Adrenal gland (tissue), 9 donors: ENCODE measurements at regions not wholly inside any gene's neighbourhood (a gene's known extent, or its start where the extent isn't known, plus 50 kb on each side); places are given as distances from the start of the nearest gene placed in this dataset.

Experiments
- DNase-seq, 7 donors: peaks; one replicate each; pipeline ENCODE4 v3.0.0-alpha.2; 2019 to 2020
- H3K27ac ChIP-seq, 5 donors: fragments of 200-600 bp; sonication (generic) in 4 of 5; 1 replicate in 3 of 5; 2 replicates in 2 of 5; pipeline versions ENCODE4 v1.5.1 to v1.8.0; 2016 to 2020; ENCODE audit warnings: mild to moderate bottlenecking in 1 of 5
- H3K27me3 ChIP-seq: fragments of 200-600 bp; 2 replicates; pipeline ENCODE4 v1.8.0; 2021
- H3K36me3 ChIP-seq, 2 donors: fragments of 200-600 bp; replicated peaks in 1 of 2; 1 replicate in 1 of 2; 2 replicates in 1 of 2; pipeline versions ENCODE4 v1.5.1 to v1.8.0; 2018 to 2022
- H3K4me1 ChIP-seq, 2 donors: fragments of 200-600 bp; replicated peaks in 1 of 2; 1 replicate in 1 of 2; 2 replicates in 1 of 2; pipeline versions ENCODE4 v1.5.1 to v1.8.0; 2018 to 2021
- H3K4me3 ChIP-seq, 4 donors: fragments of 200-600 bp; sonication (generic) in 3 of 4; one replicate each; pipeline ENCODE4 v1.5.1; 2016 to 2018
- H3K9me3 ChIP-seq, 3 donors: fragments of 200-600 bp; sonication (generic) in 1 of 3; replicated peaks in 1 of 3; 1 replicate in 2 of 3; 2 replicates in 1 of 3; pipeline versions ENCODE4 v1.5.1 to v1.8.0; 2016 to 2021
- CTCF ChIP-seq, 6 experiments: fragments of 450-650 bp in 4 of 6; fragments of 200-600 bp in 2 of 6; sonication (generic) in 1 of 6; IDR thresholded peaks; 1 replicate in 5 of 6; 2 replicates in 1 of 6; pipeline versions ENCODE4 v1.5.1 to v1.8.0; 2016 to 2021; ENCODE audit warnings: antibody characterized with exemption in 6 of 6, mild to moderate bottlenecking in 2 of 6, moderate library complexity in 1 of 6
- POLR2A ChIP-seq, 2 donors: fragments of 450-650 bp; IDR thresholded peaks; one replicate each; pipeline ENCODE4 v1.6.1; 2017; ENCODE audit warnings: antibody characterized with exemption in 2 of 2, mild to moderate bottlenecking in 2 of 2, moderate library complexity in 1 of 2
- WGBS, 4 donors: extraction: QIAGEN DNeasy Blood & Tissue Kit in 2 of 4; methylation state at CpG; one replicate each; pipeline versions ENCODE4 v1.1.5 to v1.1.7; 2013 to 2017; 5-methylcytosine and 5-hydroxymethylcytosine counted together
- intact Hi-C, 2 donors: fragments of 100-400 bp; cut with DNase I; formaldehyde crosslinking; loops; one replicate each; pipeline versions ENCODE4 v1.14.1 to v1.15.0; 2022 to 2023
- donor health status: healthy with polysubstance abuse.
- donor health status: Bipolar disorder and iron deficiency.
- donor health status: DM: yes; HTN: yes; CAD: no.
- donor health status: DM: no; HTN: no; CAD: no.
- donor health status: DM: no; HTN: no; CAD: no.

- H3K4me1 ChIP-seq = no peaks in the 10 kb centered on the region
- no peak overlapping the region for H3K4me3 ChIP-seq
- WGBS, 4 donors = 85 to 88% (median 87%) methylated on average over 7 of the region's 7 CpGs
- DNase-seq = no peak
- no peaks in the 10 kb centered on the region for H3K27me3 ChIP-seq
- no peak overlapping the region for H3K27ac ChIP-seq
- H3K9me3 ChIP-seq = no peaks in the 10 kb centered on the region
- H3K36me3 ChIP-seq = no peaks in the 10 kb centered on the region
- no peak for TF ChIP-seq CTCF (IDR thresholded peaks at IDR 0.05)
- TF ChIP-seq POLR2A (IDR thresholded peaks at IDR 0.05) = no peak
- intact Hi-C loops = no loop called here
Observed at GRCh38 chr11:43217849-43218248, 93.9 kb upstream of the API5 start.

GRCh38 chr11:43222215-43222614 is 89.6 kb upstream of the API5 start:
- H3K4me1 ChIP-seq = no peaks in the 10 kb centered on the region
- intact Hi-C loops = no loop called here
- H3K27me3 ChIP-seq = no peaks in the 10 kb centered on the region
- DNase-seq = no peak
- no peak overlapping the region for H3K4me3 ChIP-seq
- no peak overlapping the region for H3K27ac ChIP-seq
- TF ChIP-seq CTCF (IDR thresholded peaks at IDR 0.05) (no peak), POLR2A (IDR thresholded peaks at IDR 0.05) (no peak)
- no peaks in the 10 kb centered on the region for H3K9me3 ChIP-seq
- no peaks in the 10 kb centered on the region for H3K36me3 ChIP-seq

- WGBS, 4 donors = 35 to 85% (median 76%) methylated on average over 3 of the region's 3 CpGs
- intact Hi-C loops = no loop called here
- H3K27me3 ChIP-seq = no peaks in the 10 kb centered on the region
- no peaks in the 10 kb centered on the region for H3K4me1 ChIP-seq
- no peak overlapping the region for H3K4me3 ChIP-seq
- H3K36me3 ChIP-seq = no peaks in the 10 kb centered on the region
- TF ChIP-seq CTCF (IDR thresholded peaks at IDR 0.05) (no peak), POLR2A (IDR thresholded peaks at IDR 0.05) (no peak)
- no peak overlapping the region for H3K27ac ChIP-seq
- DNase-seq = no peak
- H3K9me3 ChIP-seq = no peaks in the 10 kb centered on the region
Observed at GRCh38 chr11:43223026-43223425, 88.8 kb upstream of the API5 start.

- intact Hi-C loops = no loop called here
- Histone ChIP-seq H3K4me1 (no peaks in the 10 kb centered on the region), H3K9me3 (no peaks in the 10 kb centered on the region), H3K27ac (no peak overlapping the region), H3K36me3 (no peaks in the 10 kb centered on the region), H3K27me3 (no peaks in the 10 kb centered on the region), H3K4me3 (no peak overlapping the region)
- no peak for TF ChIP-seq CTCF (IDR thresholded peaks at IDR 0.05)
- TF ChIP-seq POLR2A (IDR thresholded peaks at IDR 0.05) = no peak
- no peak for DNase-seq
- 27 to 43% (median 33%) methylated on average over 3 of the region's 3 CpGs for whole genome bisulfite sequencing, 4 donors
Observed at GRCh38 chr11:43234881-43235280, 76.9 kb upstream of the API5 start.
